ENCODE measurements at regions not wholly inside any gene's neighbourhood (a gene's known extent, or its start where the extent isn't known, plus 50 kb on each side); places are given as distances from the start of the nearest gene placed in this dataset.

DNA sequence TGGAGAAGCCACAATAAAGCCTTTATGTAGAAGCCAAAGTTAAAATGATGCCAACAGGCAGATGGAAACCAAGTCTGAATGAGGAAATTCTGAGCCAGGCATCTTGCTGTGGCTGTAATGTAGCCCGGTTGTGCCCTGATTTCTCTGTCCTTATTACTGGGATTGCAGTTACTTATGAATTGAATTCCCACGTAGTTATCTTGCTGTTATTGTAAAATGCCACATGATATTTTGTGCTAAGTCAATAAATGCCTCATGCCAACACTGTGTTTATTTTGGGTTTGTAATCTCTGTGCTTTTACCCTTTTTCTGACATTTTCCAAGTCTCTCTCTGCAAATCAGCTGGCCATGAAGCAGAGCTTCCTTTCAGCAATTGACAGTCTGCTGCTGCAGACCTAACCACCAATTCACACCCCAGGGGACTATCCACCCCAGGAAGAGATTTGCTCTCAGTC lies 486.1 kb upstream of the GOLIM4 start:
- Mint-ChIP-seq H3K4me3 (no peak overlapping the region), H3K4me1 (ENCODE audit: unreplicated experiment) (peaks cover 8% of the 10 kb centered on the region), H3K36me3 (no peaks in the 10 kb centered on the region), H3K9me3 (no peaks in the 10 kb centered on the region), H3K27ac (no peak overlapping the region), H3K27me3 (no peaks in the 10 kb centered on the region)
- TF ChIP-seq, protein P1, sequence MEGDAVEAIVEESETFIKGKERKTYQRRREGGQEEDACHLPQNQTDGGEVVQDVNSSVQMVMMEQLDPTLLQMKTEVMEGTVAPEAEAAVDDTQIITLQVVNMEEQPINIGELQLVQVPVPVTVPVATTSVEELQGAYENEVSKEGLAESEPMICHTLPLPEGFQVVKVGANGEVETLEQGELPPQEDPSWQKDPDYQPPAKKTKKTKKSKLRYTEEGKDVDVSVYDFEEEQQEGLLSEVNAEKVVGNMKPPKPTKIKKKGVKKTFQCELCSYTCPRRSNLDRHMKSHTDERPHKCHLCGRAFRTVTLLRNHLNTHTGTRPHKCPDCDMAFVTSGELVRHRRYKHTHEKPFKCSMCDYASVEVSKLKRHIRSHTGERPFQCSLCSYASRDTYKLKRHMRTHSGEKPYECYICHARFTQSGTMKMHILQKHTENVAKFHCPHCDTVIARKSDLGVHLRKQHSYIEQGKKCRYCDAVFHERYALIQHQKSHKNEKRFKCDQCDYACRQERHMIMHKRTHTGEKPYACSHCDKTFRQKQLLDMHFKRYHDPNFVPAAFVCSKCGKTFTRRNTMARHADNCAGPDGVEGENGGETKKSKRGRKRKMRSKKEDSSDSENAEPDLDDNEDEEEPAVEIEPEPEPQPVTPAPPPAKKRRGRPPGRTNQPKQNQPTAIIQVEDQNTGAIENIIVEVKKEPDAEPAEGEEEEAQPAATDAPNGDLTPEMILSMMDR (conservative IDR thresholded peaks at IDR 0.05) = no peak
- no peak for DNase-seq (ENCODE audit: extremely low spot score, unreplicated experiment)

DNA sequence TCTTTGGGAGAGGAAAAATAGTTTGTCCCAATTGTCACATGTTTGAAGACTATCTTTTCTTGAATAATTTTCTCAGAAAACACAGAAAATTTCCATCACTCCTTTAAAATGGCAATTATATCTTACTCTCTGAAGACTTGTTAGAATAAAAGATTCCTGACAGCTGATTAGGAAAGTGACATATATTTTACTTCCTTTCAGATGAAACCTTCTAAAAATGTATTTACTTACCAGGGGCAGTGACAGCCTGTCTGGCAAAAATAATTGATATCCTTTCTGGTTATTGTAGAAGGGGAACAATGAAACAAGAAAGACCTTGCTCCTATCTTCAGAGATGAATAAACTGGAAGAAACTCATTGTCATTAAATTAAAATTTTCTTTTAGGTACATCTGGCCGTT lies 483.3 kb upstream of the GOLIM4 start:
- Mint-ChIP-seq H3K27ac (no peak overlapping the region), H3K4me3 (no peak overlapping the region), H3K4me1 (ENCODE audit: unreplicated experiment) (peaks cover 8% of the 10 kb centered on the region), H3K27me3 (no peaks in the 10 kb centered on the region), H3K9me3 (no peaks in the 10 kb centered on the region), H3K36me3 (no peaks in the 10 kb centered on the region)
- no peak for DNase-seq (ENCODE audit: extremely low spot score, unreplicated experiment)
- TF ChIP-seq, protein P1 (conservative IDR thresholded peaks at IDR 0.05) = no peak

- Mint-ChIP-seq H3K27ac (no peak overlapping the region), H3K36me3 (no peaks in the 10 kb centered on the region), H3K4me3 (no peak overlapping the region), H3K9me3 (peaks cover 5% of the 10 kb centered on the region), H3K27me3 (no peaks in the 10 kb centered on the region), H3K4me1 (ENCODE audit: unreplicated experiment) (no peaks in the 10 kb centered on the region)
- TF ChIP-seq, protein P1 (conservative IDR thresholded peaks at IDR 0.05) = no peak
- no peak for DNase-seq (ENCODE audit: extremely low spot score, unreplicated experiment)
These were observed 480.0 kb upstream of the GOLIM4 start for GRCh38 chr3:168575750-168576149.

DNA sequence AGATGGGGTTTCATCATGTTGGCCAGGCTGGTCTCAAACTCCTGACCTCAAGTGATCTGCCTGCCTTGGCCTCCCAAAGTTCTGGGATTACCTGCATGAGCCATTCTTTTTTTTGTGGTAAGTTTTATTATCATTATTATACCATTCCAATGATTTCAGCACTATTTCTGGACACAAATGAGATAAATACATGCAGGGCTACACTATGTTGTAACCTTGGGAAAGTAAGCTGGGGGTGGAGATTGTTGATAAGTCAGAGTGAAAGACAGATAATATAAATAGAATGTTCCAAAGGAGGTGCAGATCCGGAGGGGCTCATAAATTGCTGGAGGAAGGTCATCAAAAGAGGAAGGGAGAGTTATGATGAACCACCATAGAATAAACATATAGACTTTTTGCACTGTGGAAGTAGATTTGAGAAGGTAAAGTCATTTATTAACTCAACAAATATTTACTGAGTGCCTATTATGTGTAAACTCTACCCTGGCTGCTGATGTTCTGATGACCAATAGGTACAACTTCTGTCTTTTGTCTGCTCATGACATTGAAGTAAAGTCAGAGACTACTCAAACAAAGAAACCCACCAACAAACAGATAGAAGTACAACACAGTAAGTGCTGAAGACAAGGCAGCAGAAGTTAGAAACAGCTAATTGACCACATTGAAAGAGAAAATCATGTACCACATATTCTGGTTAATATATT lies 478.9 kb upstream of the GOLIM4 start:
- no peak overlapping the region for H3K27ac Mint-ChIP-seq

GRCh38 chr3:168570404-168571155 lies 474.9 kb upstream of the GOLIM4 start:
- TF ChIP-seq, protein P1 (conservative IDR thresholded peaks at IDR 0.05) = no peak
- peaks cover 4% of the 10 kb centered on the region for H3K4me1 Mint-ChIP-seq (ENCODE audit: unreplicated experiment)
- H3K36me3 Mint-ChIP-seq = no peaks in the 10 kb centered on the region
- no peak overlapping the region for H3K27ac Mint-ChIP-seq
- no peak overlapping the region for H3K4me3 Mint-ChIP-seq
- H3K27me3 Mint-ChIP-seq = no peaks in the 10 kb centered on the region
- peaks cover 10% of the 10 kb centered on the region for H3K9me3 Mint-ChIP-seq
- no peak for DNase-seq (ENCODE audit: extremely low spot score, unreplicated experiment)

More for the DNA sequence above, 478.9 kb upstream of the GOLIM4 start:
- TF ChIP-seq, protein P1 (conservative IDR thresholded peaks at IDR 0.05) = no peak
- Mint-ChIP-seq H3K9me3 (peaks cover 5% of the 10 kb centered on the region), H3K4me3 (no peak overlapping the region), H3K27me3 (no peaks in the 10 kb centered on the region), H3K36me3 (no peaks in the 10 kb centered on the region), H3K4me1 (ENCODE audit: unreplicated experiment) (no peaks in the 10 kb centered on the region)
- no peak for DNase-seq (ENCODE audit: extremely low spot score, unreplicated experiment)
